Gastrocnemius medialis (tissue), 4 donors: ENCODE measurements at regions not wholly inside any gene's neighbourhood (a gene's known extent, or its start where the extent isn't known, plus 50 kb on each side); places are given as distances from the start of the nearest gene placed in this dataset.

ENCODE experiments used
- ATAC-seq, 2 donors: fragments of 150-250 bp; one replicate each; pipeline ENCODE4 v1.9.1; 2016
- DNase-seq, 2 donors: peaks; one replicate each; pipeline ENCODE4 v3.0.0-alpha.2; 2019
- H3K27ac ChIP-seq, 4 donors: fragments of 200-600 bp; sonication (generic); 1 replicate in 1 of 4; 2 replicates in 3 of 4; pipeline ENCODE4 v1.5.1; 2016 to 2018; ENCODE audit warnings: mild to moderate bottlenecking in 2 of 4, moderate library complexity in 1 of 4
- H3K27me3 ChIP-seq, 3 donors: fragments of 200-600 bp; sonication (generic) in 2 of 3; 1 replicate in 1 of 3; 2 replicates in 2 of 3; pipeline versions ENCODE4 v1.5.1 to v1.6.0; 2016 to 2019; ENCODE audit warnings: mild to moderate bottlenecking in 1 of 3, moderate library complexity in 1 of 3
- H3K36me3 ChIP-seq, 2 donors: fragments of 200-600 bp; sonication (generic) in 1 of 2; one replicate each; pipeline ENCODE4 v1.5.1; 2017 to 2018
- H3K4me1 ChIP-seq, 2 donors: fragments of 200-600 bp; sonication (generic) in 1 of 2; one replicate each; pipeline ENCODE4 v1.5.1; 2016 to 2017; ENCODE audit warnings: mild to moderate bottlenecking in 2 of 2
- H3K4me3 ChIP-seq, 4 donors: fragments of 200-600 bp; sonication (generic) in 3 of 4; 1 replicate in 1 of 4; 2 replicates in 3 of 4; pipeline ENCODE4 v1.5.1; 2016 to 2019; ENCODE audit warnings: mild to moderate bottlenecking in 2 of 4
- H3K9me3 ChIP-seq, 3 donors: fragments of 200-600 bp; sonication (generic) in 2 of 3; 1 replicate in 1 of 3; 2 replicates in 2 of 3; pipeline ENCODE4 v1.5.1; 2016 to 2019
- POLR2A ChIP-seq, 2 donors: fragments of 450-650 bp; IDR thresholded peaks; one replicate each; pipeline ENCODE4 v1.6.1; 2017; ENCODE audit warnings: antibody characterized with exemption in 2 of 2, mild to moderate bottlenecking in 2 of 2, moderate library complexity in 2 of 2
- in situ Hi-C, 4 donors: fragments of 200-750 bp; cut with MboI; loops; one replicate each; pipeline versions ENCODE4 v1.15.0 to v1.8.0; 2017; ENCODE audit warnings: low sequenced_read_pairs in 4 of 4
- intact Hi-C: fragments of 100-400 bp; cut with DNase I; formaldehyde crosslinking; loops from one replicate; pipeline ENCODE4 v1.15.1; 2023; ENCODE audit warnings: low total_unique reads
- TF ChIP-seq, protein P1 (sequence below), 5 experiments: fragments of 450-650 bp in 3 of 5; fragments of 200-600 bp in 2 of 5; sonication (generic) in 2 of 5; IDR thresholded peaks in 4 of 5; conservative IDR thresholded peaks in 1 of 5; 1 replicate in 4 of 5; 2 replicates in 1 of 5; pipeline ENCODE4 v1.5.1; 2016 to 2019; ENCODE audit warnings: antibody characterized with exemption in 5 of 5, mild to moderate bottlenecking in 3 of 5, moderate library complexity in 3 of 5

DNA sequence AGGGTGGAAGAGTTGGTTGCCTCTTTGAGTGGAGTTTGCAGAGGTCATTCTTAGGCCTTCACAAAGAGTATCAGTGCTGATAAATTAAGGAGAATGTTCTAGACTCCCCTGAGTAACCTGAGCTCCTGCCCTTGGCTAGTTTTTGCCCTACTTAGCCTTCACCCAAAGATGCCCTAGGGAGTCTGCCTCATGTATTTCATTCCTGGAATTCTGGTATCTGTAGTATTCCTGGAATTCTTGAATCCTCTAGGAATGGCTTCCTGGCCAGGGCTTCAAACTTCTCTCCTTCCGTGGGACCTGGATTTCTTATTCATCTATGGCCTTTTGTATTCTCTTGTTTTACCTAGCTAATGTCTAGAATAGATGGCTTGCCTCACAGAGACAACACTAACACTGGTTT lies 701.1 kb downstream of the NOVA1 start:
- Histone ChIP-seq H3K4me1 (no peaks in the 10 kb centered on the region), H3K9me3 (no peaks in the 10 kb centered on the region), H3K4me3 (no peak overlapping the region), H3K27me3 (no peaks in the 10 kb centered on the region), H3K27ac (no peak overlapping the region), H3K36me3 (no peaks in the 10 kb centered on the region)
- ATAC-seq (no peak), DNase-seq (no peak)
- in situ Hi-C loops: no loop called here
- TF ChIP-seq, protein P1, sequence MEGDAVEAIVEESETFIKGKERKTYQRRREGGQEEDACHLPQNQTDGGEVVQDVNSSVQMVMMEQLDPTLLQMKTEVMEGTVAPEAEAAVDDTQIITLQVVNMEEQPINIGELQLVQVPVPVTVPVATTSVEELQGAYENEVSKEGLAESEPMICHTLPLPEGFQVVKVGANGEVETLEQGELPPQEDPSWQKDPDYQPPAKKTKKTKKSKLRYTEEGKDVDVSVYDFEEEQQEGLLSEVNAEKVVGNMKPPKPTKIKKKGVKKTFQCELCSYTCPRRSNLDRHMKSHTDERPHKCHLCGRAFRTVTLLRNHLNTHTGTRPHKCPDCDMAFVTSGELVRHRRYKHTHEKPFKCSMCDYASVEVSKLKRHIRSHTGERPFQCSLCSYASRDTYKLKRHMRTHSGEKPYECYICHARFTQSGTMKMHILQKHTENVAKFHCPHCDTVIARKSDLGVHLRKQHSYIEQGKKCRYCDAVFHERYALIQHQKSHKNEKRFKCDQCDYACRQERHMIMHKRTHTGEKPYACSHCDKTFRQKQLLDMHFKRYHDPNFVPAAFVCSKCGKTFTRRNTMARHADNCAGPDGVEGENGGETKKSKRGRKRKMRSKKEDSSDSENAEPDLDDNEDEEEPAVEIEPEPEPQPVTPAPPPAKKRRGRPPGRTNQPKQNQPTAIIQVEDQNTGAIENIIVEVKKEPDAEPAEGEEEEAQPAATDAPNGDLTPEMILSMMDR (IDR thresholded peaks at IDR 0.05 in 4 of 5, conservative IDR thresholded peaks at IDR 0.05 in 1 of 5): no peak
- TF ChIP-seq POLR2A (IDR thresholded peaks at IDR 0.05): no peak
- intact Hi-C loops: no loop called here

DNA sequence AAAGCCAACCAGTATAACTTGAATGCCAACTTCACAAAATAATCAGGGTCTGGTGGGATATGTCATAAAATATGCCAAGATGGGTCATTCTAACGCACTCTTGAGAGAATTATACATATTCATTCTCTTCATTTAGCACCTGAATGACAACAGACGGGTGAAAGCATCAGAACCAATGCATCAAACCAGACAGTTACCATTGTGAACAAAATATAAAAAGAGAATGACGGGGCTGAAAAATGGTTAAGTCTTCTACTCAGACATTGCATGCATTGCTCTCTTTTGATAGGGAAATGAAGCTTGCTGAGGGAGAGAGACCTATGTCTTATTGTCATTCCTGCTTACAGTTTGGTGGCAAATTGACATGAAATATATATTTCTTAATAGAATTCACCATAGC lies 702.1 kb downstream of the NOVA1 start:
- Histone ChIP-seq H3K27me3 (no peaks in the 10 kb centered on the region), H3K27ac (no peak overlapping the region), H3K36me3 (no peaks in the 10 kb centered on the region), H3K4me1 (no peaks in the 10 kb centered on the region), H3K9me3 (no peaks in the 10 kb centered on the region), H3K4me3 (no peak overlapping the region)
- ATAC-seq (no peak), DNase-seq (no peak)
- TF ChIP-seq, protein P1 (IDR thresholded peaks at IDR 0.05 in 4 of 5, conservative IDR thresholded peaks at IDR 0.05 in 1 of 5): no peak
- TF ChIP-seq POLR2A (IDR thresholded peaks at IDR 0.05): no peak
- intact Hi-C loops (no loop called here), in situ Hi-C loops (no loop called here)

DNA sequence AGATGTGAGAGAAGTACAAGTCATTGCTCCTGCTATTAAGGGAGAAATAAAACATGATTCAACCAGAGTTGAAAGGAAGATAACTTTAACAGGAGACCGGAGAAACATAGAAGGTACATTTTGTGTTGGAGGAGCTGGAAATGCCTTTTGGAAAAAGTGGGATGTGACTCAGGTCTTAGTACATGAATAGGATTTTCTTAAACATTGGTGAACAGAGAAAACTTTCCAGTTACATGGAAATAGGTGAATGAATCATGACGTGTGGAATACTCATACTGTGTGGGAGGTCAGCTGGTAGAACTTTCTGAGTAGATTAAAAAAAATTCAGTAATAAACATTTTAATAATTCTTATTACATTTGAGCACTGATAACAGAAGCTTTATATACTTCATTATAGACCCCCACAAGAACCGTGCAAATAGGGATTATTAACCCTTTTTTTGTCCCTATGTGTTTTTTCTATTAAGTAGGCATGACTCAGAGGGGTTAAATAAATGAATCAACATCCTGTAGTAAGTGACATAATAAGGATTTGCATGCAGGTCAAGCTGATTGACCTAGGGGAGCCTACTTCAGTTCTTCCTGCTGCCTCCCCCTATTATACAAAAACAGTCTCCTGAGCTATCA lies 710.5 kb downstream of the NOVA1 start:
- Histone ChIP-seq H3K4me3 (no peak overlapping the region), H3K36me3 (no peaks in the 10 kb centered on the region)
- in situ Hi-C loops: no loop called here

DNA sequence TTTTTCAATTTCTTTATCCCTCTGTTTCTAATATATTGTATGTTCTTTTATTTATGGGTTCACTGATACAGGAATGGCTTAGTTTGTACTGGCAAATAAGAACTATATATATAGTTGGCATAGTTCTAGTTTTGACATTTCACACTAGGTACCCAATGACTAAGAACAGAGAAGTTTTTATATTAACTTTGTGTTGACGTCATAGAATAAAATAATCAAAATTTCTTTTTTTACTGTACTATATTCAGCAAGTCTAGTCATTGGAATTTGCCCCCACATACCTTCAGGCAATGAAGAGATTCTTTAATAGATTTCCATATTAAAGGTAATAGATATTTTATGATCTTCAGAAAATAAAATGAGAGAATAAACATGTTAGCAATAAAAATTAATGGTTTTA lies 713.2 kb downstream of the NOVA1 start:
- Histone ChIP-seq H3K4me3 (no peak overlapping the region), H3K27me3 (no peaks in the 10 kb centered on the region), H3K4me1 (no peaks in the 10 kb centered on the region), H3K27ac (no peak overlapping the region), H3K9me3 (no peaks in the 10 kb centered on the region), H3K36me3 (no peaks in the 10 kb centered on the region)
- in situ Hi-C loops (no loop called here), intact Hi-C loops (no loop called here)
- no peak for ATAC-seq
- no peak for DNase-seq
- TF ChIP-seq POLR2A (IDR thresholded peaks at IDR 0.05): no peak
- TF ChIP-seq, protein P1 (IDR thresholded peaks at IDR 0.05 in 4 of 5, conservative IDR thresholded peaks at IDR 0.05 in 1 of 5): no peak

More for the DNA sequence above, 710.5 kb downstream of the NOVA1 start:
- Histone ChIP-seq H3K9me3 (no peaks in the 10 kb centered on the region), H3K27me3 (no peaks in the 10 kb centered on the region), H3K4me1 (no peaks in the 10 kb centered on the region), H3K27ac (no peak overlapping the region)
- no peak for ATAC-seq
- TF ChIP-seq, protein P1 (IDR thresholded peaks at IDR 0.05 in 4 of 5, conservative IDR thresholded peaks at IDR 0.05 in 1 of 5): no peak
- TF ChIP-seq POLR2A (IDR thresholded peaks at IDR 0.05): no peak
- intact Hi-C loops: no loop called here
- DNase-seq: no peak

DNA sequence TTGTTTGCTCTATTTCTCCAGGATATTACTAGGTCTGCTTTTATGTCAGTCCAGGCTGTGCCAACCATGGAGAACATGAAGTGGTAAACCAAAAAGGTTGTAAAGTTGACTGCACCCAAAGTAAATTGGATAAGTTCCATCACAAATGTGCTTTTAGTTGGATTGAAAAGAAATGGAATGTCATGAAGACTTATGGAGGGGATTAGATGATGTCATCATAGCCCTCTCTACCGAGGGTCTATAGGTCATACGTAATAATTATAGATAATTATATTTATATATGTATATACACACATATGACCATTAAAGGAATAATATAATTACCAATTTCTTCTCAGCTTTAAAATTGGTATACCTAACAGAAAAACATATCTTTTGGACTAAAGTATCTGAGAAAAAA lies 714.9 kb downstream of the NOVA1 start:
- no peak for ATAC-seq

More for the DNA sequence above, 714.9 kb downstream of the NOVA1 start:
- no peak overlapping the region for H3K27ac ChIP-seq
- no peaks in the 10 kb centered on the region for H3K9me3 ChIP-seq
- no peak overlapping the region for H3K4me3 ChIP-seq
- DNase-seq: no peak
- intact Hi-C loops: no loop called here
- no peaks in the 10 kb centered on the region for H3K27me3 ChIP-seq
- H3K36me3 ChIP-seq: no peaks in the 10 kb centered on the region
- TF ChIP-seq, protein P1 (IDR thresholded peaks at IDR 0.05 in 4 of 5, conservative IDR thresholded peaks at IDR 0.05 in 1 of 5): no peak
- TF ChIP-seq POLR2A (IDR thresholded peaks at IDR 0.05): no peak
- no peaks in the 10 kb centered on the region for H3K4me1 ChIP-seq
- in situ Hi-C loops: no loop called here
